HCT116 (cell line): ENCODE measurements at regions not wholly inside any gene's neighbourhood (a gene's known extent, or its start where the extent isn't known, plus 50 kb on each side); places are given as distances from the start of the nearest gene placed in this dataset.

Source experiments
- ATAC-seq: fragments of 200-7000 bp; cut with Tn5 transposase; 2 replicates; pipeline ENCODE4 v1.9.1; 2020; ENCODE audit warnings: mild to moderate bottlenecking, moderate library complexity
- BruUV-seq: library from RNA; stranded (reverse); fragments of 400-500 nt; replicated peaks from 2 replicates; lab custom pipeline; 2021; lab: Mats Ljungman, UMichigan
- CTCF ChIA-PET: fragments of 300-600 bp; sonication (Branson Sonifier 250); formaldehyde crosslinking; loops from one replicate; lab custom pipeline; 2021; ENCODE audit warnings: antibody characterized with exemption; lab: Charles Lee
- POLR2A ChIA-PET: fragments of 300-600, 350-600 bp; sonication (Branson Sonifier 250); formaldehyde crosslinking; loops from one replicate; lab custom pipeline; 2021; ENCODE audit warnings: antibody characterized with exemption; lab: Charles Lee
- RAD21 ChIA-PET, 2 experiments: fragments of 300-600 bp; sonication (Branson Sonifier 250); formaldehyde crosslinking; loops; one replicate each; lab custom pipeline; 2023; ENCODE audit warnings: low total read pairs in 2 of 2; ENCODE audit not compliant: uncharacterized antibody in 2 of 2, unreplicated experiment in 2 of 2, low non-redundant PET in 1 of 2; lab: Charles Lee
- DNase-seq: peaks from one replicate; pipeline ENCODE4 v3.0.0-alpha.2; 2010; ENCODE audit warnings: low read depth, low spot score
- H2AFZ ChIP-seq: fragments of 200-600 bp; shearing (Covaris generic), sonication (generic); 2 replicates; pipeline ENCODE4 v1.6.1; 2017; ENCODE audit warnings: low read depth, mixed run types, mixed read lengths, antibody characterized with exemption, low read length; ENCODE audit not compliant: poor library complexity, severe bottlenecking
- H3K27ac ChIP-seq: 2 replicates; pipeline ENCODE4 v1.5.1; 2012; ENCODE audit warnings: low read depth, low read length
- H3K27me3 ChIP-seq: fragments of 200-600 bp; sonication (generic); 2 replicates; pipeline ENCODE4 v1.6.1; 2016; ENCODE audit warnings: mixed run types, low read length, mixed read lengths; ENCODE audit not compliant: insufficient read depth
- H3K36me3 ChIP-seq, 2 experiments: fragments of 200-500 bp in 1 of 2; fragments of 200-600 bp in 1 of 2; sonication (Bioruptor generic) in 1 of 2; sonication (generic) in 1 of 2; 2 replicates each; pipeline versions ENCODE4 v1.5.1 to v1.6.1; 2014 to 2016; ENCODE audit warnings: low read length in 2 of 2, inconsistent platforms in 1 of 2, mixed read lengths in 1 of 2, mixed run types in 1 of 2; ENCODE audit not compliant: insufficient read depth in 2 of 2, control insufficient read depth in 1 of 2
- H3K4me1 ChIP-seq, 2 experiments: fragments of 200-600 bp in 1 of 2; sonication (generic) in 1 of 2; 2 replicates each; pipeline versions ENCODE4 v1.5.1 to v1.6.1; 2012 to 2017; ENCODE audit warnings: low read length in 2 of 2, inconsistent platforms in 1 of 2, mild to moderate bottlenecking in 1 of 2, mixed read lengths in 1 of 2, mixed run types in 1 of 2, moderate library complexity in 1 of 2; ENCODE audit not compliant: insufficient read depth in 2 of 2, control insufficient read depth in 1 of 2
- H3K4me2 ChIP-seq: fragments of 200-600 bp; sonication (generic); 2 replicates; pipeline ENCODE4 v1.6.1; 2017; ENCODE audit warnings: mixed run types, low read length, mixed read lengths
- H3K4me3 ChIP-seq, 2 experiments: fragments of 200-600 bp in 1 of 2; sonication (generic) in 1 of 2; replicated peaks in 1 of 2; 2 replicates each; pipeline ENCODE4 v1.5.1; 2011 to 2016; ENCODE audit warnings: low read length in 2 of 2, control low read depth in 1 of 2, low read depth in 1 of 2, mild to moderate bottlenecking in 1 of 2, mixed read lengths in 1 of 2, mixed run types in 1 of 2
- H3K79me2 ChIP-seq: fragments of 200-600 bp; sonication (generic); 2 replicates; pipeline ENCODE4 v1.6.1; 2017; ENCODE audit warnings: mild to moderate bottlenecking, mixed run types, low read length, moderate library complexity, mixed read lengths; ENCODE audit not compliant: insufficient read depth
- H3K9ac ChIP-seq: fragments of 200-600 bp; sonication (generic); 2 replicates; pipeline ENCODE4 v1.6.1; 2016; ENCODE audit warnings: low read length, mixed read lengths
- H3K9me2 ChIP-seq: fragments of 200-600 bp; sonication (generic), shearing (Covaris generic); 2 replicates; pipeline ENCODE4 v1.6.1; 2017; ENCODE audit warnings: mixed run types, mild to moderate bottlenecking, moderate library complexity; ENCODE audit not compliant: insufficient read depth
- H3K9me3 ChIP-seq, 2 experiments: fragments of 200-500 bp in 1 of 2; fragments of 200-600 bp in 1 of 2; sonication (Bioruptor generic) in 1 of 2; sonication (generic) in 1 of 2; 2 replicates each; pipeline ENCODE4 v1.6.1; 2014 to 2017; ENCODE audit warnings: low read length in 2 of 2, mixed read lengths in 2 of 2, inconsistent platforms in 1 of 2, low read depth in 1 of 2, mild to moderate bottlenecking in 1 of 2, mixed run types in 1 of 2, moderate library complexity in 1 of 2; ENCODE audit not compliant: control insufficient read depth in 1 of 2, insufficient read depth in 1 of 2
- H4K20me1 ChIP-seq: fragments of 200-600 bp; sonication (generic), shearing (Covaris generic); 2 replicates; pipeline ENCODE4 v1.6.1; 2017; ENCODE audit warnings: mixed run types, mild to moderate bottlenecking, moderate library complexity; ENCODE audit not compliant: insufficient read depth
- CBX3 ChIP-seq: IDR thresholded peaks from 2 replicates; pipeline ENCODE4 v1.6.1; 2012; ENCODE audit warnings: low read depth
- ELF1 ChIP-seq: IDR thresholded peaks from 2 replicates; pipeline ENCODE4 v1.6.1; 2012; ENCODE audit warnings: low read depth, borderline replicate concordance
- MAX ChIP-seq: IDR thresholded peaks from 2 replicates; pipeline ENCODE4 v1.6.1; 2012
- RAD21 ChIP-seq: IDR thresholded peaks from 2 replicates; pipeline ENCODE4 v1.6.1; 2012; ENCODE audit warnings: low read depth, mild to moderate bottlenecking
- SIN3A ChIP-seq: IDR thresholded peaks from 2 replicates; pipeline ENCODE4 v1.6.1; 2012; ENCODE audit warnings: low read depth
- SP1 ChIP-seq: IDR thresholded peaks from 2 replicates; pipeline ENCODE4 v1.6.1; 2012; ENCODE audit warnings: low read depth
- YY1 ChIP-seq: IDR thresholded peaks from 2 replicates; pipeline ENCODE4 v1.6.1; 2011; ENCODE audit warnings: low read length, low read depth, moderate library complexity, mild to moderate bottlenecking; ENCODE audit not compliant: insufficient replicate concordance; ENCODE audit errors: extremely low read depth
- ZNF274 ChIP-seq: fragments of 200-500 bp; sonication (Bioruptor generic); IDR thresholded peaks from 2 replicates; pipeline ENCODE4 v1.6.1; 2014; ENCODE audit warnings: mild to moderate bottlenecking, low read depth, low read length, inconsistent platforms
- intact Hi-C: fragments of 100-400 bp; cut with micrococcal nuclease; formaldehyde crosslinking; loops from 2 replicates; pipeline ENCODE4 v1.10.0; 2022

GRCh38 chr4:8765631-8766590, 105.7 kb downstream of the HMX1 start:
- no peak overlapping the region for H3K27ac ChIP-seq
- CTCF ChIA-PET = no interaction called here
- no peak overlapping the region for H3K4me3 ChIP-seq
- 0 out of 2 replicates have a peak, but pooled peaks cover 3% of the 10 kb centered on the region for H3K27me3 ChIP-seq
- RAD21 ChIA-PET = no interaction called here
- no peaks in the 10 kb centered on the region for H3K36me3 ChIP-seq
- TF ChIP-seq CBX3 (no peak), ELF1 (no peak), MAX (no peak), YY1 (no peak), RAD21 (no peak)
- no TSS peak for BruUV-seq
- H3K4me2 ChIP-seq = no peak overlapping the region
- no peaks in the 10 kb centered on the region for H3K79me2 ChIP-seq
- ATAC-seq = no peak
- H3K9ac ChIP-seq = no peak overlapping the region
- POLR2A ChIA-PET = no interaction called here
- intact Hi-C loops = no loop called here
- H3K4me1 ChIP-seq = no peaks in the 10 kb centered on the region
- H4K20me1 ChIP-seq = no peaks in the 10 kb centered on the region
- no peaks in the 10 kb centered on the region for H3K9me3 ChIP-seq
- no peaks in the 10 kb centered on the region for H3K9me2 ChIP-seq
- no peak for DNase-seq
- H2AFZ ChIP-seq = no peak overlapping the region

GRCh38 chr4:8765084-8765483, 106.6 kb downstream of the HMX1 start:
- intact Hi-C loops = no loop called here
- BruUV-seq = no TSS peak
- Histone ChIP-seq H3K4me2 (no peak overlapping the region), H3K79me2 (no peaks in the 10 kb centered on the region), H3K9ac (no peak overlapping the region), H3K4me1 (no peaks in the 10 kb centered on the region), H3K4me3 (no peak overlapping the region), H2AFZ (no peak overlapping the region), H3K27me3 (0 out of 2 replicates have a peak, but pooled peaks cover 3% of the 10 kb centered on the region), H3K36me3 (no peaks in the 10 kb centered on the region), H4K20me1 (no peaks in the 10 kb centered on the region), H3K9me2 (no peaks in the 10 kb centered on the region), H3K9me3 (no peaks in the 10 kb centered on the region), H3K27ac (no peak overlapping the region)
- no peak for TF ChIP-seq SIN3A
- TF ChIP-seq ZNF274 = no peak
- TF ChIP-seq SP1 = no peak
- no peak for ATAC-seq
- ChIA-PET CTCF (no interaction called here), POLR2A (no interaction called here), RAD21 (no interaction called here)
- no peak for DNase-seq
